Posterior vena cava (tissue), 2 donors: ENCODE measurements at regions not wholly inside any gene's neighbourhood (a gene's known extent, or its start where the extent isn't known, plus 50 kb on each side); places are given as distances from the start of the nearest gene placed in this dataset.

Experiments used
- DNase-seq: peaks from one replicate; pipeline ENCODE4 v3.0.0-alpha.2; 2020; ENCODE audit warnings: low spot score
- intact Hi-C, 2 donors: fragments of 100-400 bp; cut with DNase I; formaldehyde crosslinking; loops; one replicate each; pipeline versions ENCODE4 v1.14.1 to v1.14.2; 2022 to 2023
- donor health status: DM: yes; HTN: yes; CAD: no.
- donor health status: DM: yes; HTN: yes; CAD: no.

DNA sequence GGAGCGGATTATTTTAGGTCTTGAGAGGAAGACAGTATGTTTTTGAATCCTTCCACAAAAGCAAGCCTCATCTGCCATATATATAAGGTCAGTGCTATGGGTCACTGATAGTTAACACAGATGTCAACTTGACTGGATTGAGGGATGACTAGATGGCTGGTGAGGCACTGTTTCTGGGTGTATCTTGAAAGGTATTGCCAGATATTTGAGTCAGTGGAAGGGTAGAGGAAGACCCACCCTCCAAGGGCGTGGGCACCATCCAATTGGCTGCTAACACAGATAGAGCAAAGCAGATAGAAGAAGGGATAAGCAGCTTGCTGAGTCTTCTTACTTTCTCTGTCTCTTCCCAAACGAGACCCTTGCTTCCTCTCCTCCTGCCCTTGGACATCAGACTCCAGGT lies 185.0 kb upstream of the BTG1 start:
- intact Hi-C loops = no loop called here

DNA sequence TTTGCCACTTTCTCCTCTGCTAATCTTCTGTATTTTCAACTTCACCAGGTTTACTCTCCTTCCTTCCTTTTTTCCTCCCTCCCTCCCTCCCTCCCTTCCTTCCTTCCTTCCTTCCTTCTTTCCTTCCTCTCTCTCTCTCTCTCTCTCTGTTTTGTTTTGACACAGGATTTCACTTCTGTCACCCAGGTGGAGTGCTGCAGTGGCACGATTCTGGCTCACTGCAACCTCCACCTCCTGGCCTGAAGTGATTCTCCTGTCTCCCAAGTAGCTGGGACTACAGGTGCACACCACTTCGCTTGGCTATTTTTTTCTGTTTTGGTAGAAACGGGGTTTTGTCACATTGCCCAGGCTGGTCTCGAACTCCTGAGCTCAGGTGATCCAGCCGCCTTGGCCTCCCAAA lies 181.2 kb upstream of the BTG1 start:
- intact Hi-C loops = no loop called here
- no peak for DNase-seq

More for the DNA sequence above, 185.0 kb upstream of the BTG1 start:
- DNase-seq = no peak

DNA sequence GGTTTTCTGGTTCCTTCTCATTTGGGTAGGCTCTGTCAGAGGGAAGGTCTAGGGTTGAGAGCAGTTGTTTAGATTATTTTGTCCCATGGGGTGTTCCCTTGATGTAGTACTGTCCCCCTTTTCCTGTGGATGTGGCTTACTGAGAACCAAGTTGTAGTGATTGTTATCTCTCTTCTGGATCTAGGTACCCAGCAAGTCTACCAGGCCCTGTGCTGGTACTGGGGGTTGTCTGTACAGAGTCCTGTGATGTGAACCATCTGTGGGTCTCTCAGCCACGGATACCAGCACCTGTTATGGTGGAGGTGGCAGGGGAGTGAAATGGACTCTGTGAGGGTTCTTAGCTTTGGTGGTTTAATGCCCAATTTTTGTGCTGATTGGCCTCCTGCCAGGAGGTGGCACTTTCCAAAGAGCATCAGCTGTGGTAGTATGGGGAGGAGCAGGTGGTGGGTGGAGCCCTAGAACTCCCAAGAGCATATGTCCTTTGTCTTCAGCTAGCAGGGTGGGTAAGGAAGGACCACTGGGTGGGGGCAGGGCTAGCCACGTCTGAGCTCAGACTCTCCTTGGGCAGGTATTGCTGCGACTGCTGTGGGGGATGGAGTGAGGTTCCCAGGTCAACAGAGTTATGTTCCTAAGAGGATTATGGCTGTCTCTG lies 179.3 kb upstream of the BTG1 start:
- DNase-seq = no peak
- intact Hi-C loops = no loop called here

DNA sequence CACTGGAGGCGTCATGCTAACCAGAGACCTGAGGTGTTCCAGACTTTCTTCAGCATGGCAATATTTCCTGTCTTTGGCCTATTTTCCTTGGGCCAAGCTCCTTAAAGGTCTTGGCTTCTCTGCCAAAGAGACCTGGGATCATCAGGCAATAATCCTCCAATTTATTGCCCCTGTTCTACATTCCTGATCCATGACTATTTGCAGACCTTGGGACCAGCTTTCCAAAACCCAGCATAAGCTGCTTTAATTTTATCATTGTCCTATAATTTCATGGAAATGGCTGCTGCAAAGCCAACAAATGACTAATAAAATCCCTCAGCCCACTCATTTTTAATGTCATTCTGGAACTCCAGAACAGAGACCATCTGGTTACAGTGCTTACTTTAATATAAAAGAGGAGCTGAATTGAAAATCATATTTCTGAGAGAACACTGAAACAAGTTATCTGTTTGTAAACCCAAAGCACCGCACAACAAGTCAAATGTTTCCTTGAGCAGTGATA lies 166.9 kb upstream of the BTG1 start:
- DNase-seq = no peak
- intact Hi-C loops = no loop called here

DNA sequence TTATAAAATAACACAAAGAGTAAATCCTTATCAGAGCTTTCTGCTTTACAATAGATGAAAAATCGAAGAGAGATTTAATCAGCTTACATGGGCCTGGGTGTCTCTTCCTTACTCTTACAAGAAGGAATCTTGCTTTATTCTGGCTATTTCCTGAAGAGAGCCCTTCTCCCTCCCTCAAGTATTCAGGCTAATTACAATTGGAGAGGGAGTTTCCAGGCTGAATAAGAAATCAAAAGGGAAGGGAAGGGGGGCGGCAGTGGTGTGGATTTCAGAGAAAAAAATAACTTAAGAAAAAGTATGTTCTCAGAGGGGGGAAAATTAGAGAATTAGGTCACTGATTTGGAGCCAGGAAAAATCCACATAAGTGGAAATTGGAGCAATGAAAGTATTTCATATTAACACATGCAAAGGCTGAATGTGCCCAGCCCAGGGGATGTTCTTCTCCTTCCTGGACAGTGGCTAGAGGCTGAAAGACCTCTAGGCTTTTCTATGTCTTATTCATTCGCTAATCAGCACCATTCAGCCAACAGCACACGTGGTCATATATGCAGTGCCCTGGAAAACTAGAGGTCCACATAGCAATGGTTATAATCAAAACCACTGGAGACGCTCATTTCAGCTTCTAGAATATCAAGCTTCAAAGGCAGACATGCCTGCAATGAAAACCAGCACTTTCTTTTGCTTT lies 158.9 kb upstream of the BTG1 start:
- intact Hi-C loops = no loop called here
- DNase-seq = no peak

DNA sequence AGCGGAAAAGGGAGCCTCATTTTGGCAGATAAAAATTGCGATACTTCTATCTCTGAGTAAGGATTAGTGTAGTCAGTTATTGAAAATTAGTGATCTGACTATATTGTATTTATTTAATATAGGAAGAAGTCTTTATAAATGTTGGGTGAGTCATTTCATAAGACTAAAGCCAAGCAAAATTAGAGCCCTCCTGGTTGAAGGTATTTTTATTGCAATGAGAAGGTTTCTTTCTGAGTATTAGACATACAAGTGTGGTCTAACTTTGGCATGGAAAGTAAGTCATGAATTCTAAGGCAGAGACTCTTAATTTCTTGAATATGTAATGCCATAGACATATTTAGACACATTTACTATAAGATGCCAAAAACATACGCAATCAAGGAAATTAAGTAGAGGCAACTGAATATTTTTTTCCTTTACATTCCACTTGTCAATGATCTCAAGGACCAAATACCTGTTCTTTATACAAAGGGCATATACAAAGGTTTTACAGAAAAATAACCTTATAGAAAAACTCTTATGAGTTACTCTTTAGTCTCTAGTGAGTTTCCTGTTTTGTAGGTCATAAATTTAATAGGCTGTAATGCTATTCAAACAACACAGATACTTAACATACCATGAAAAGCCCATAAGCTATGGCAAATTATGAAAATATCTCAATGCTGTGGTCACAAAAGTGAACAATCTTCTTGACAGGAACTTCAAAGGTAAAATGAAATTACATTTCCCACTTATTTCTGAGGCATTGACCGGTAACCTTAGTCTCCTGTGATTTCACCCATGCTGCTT lies 156.6 kb upstream of the BTG1 start:
- intact Hi-C loops = no loop called here

DNA sequence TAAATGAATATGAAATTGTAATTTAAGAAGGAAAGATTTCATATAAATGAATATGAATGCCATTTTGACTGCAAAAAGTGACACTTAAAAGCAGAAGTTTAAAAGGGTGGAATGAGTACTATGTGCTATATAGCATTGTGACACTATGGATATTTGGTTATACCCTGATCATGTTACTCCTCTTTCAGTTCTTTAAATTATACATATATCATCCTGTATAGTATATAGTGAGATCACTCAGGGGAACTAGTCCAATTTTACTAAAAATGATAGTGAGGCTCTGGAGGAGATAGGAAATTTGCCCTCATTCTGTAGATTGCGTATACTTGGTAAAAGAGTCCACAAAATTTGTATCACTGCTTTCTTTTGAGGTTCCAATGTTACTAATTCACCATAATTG lies 155.7 kb upstream of the BTG1 start:
- intact Hi-C loops = no loop called here
- DNase-seq = no peak

More for the DNA sequence above, 156.6 kb upstream of the BTG1 start:
- no peak for DNase-seq

DNA sequence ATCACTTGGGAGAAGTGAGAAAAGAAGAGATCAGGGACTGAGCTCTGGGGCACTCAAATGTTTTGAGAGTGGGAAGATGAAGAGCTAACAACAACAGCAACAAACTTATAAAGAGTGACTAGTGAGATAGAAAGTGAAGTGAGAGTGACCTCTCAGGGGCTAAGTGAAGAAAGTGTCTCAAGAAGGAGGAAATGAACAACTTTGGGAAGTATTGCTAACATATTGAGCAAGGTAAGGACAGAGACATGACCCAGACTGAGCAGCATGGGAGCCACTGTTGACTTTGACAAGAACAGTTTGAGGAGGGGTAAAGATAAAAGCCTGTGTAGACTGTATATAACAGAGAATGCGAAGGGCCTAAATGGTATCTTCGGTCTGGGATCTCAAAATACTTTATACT lies 155.1 kb upstream of the BTG1 start:
- intact Hi-C loops = no loop called here
- no peak for DNase-seq

DNA sequence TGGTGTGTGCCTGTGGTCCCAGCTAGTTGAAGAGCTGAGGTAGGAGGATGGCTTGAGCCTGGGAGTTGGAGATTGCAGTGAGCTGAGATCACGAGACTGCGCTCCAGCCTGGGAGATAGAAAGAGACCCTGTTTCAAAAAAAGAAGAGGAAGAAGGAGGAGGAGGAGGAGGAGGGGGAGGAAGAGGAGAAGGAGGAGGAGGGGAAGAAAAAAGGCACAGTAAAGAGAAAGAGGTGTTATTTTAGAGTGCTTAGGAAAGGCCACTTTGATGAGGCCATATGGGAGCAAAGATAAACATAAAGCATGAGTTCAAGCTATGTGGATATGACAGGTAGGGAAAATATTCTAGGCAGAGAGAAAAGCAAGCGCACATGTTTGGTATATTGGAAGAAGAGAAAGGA lies 154.1 kb upstream of the BTG1 start:
- DNase-seq = no peak
- intact Hi-C loops = no loop called here

DNA sequence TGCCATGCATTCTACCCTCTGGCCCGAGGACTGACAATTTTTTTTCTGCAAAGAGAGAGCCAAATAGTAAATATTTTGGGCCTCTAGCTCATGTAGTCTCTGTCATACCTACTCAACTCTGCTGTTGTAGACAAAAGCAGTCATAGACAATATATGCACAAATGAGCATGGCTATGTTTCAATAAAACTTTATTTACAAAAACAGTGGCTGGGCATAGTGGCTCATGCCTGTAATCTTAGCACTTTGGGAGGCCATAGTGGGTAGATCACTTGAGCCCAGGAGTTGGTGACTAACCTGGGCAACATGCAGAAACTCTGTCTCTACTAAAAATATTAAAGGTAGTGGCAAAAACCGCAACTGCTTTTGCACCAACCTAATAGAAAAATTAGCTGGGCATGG lies 153.7 kb upstream of the BTG1 start:
- intact Hi-C loops = no loop called here
- no peak for DNase-seq

DNA sequence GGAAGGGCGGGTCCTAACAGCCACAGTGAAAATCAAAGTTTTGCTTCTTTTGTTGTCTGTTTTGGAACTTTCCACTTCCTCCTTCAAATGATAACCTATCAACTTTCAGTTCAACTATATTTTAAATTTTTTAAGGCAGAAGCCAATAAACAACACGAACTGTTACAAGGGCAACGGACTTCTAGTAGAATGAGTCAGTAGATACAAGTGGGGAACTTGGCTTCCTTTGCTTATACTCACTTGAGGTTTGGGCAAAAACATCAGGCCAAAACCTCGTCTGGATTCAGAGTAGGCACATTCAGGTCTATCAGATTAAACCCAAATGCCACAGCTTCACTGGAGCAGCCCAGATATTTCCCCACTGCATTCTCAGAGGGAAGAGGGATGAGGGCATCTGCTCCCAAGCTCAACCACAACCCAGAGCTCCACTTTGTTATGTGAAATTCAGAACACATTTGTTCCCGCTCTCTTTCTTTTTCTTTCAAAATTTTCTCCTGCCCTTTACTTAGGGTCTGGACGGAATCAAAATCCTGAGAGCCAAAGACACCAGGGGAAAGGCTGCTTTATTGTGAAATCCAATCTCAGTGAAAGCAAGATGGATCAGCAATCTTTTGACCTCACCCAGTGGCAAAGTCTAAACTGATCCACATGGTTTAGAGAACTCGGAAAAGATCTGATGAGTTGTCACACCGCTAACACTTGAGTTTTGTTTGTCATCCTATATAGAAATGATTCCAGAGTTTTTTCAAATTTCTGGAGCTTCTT lies 152.5 kb upstream of the BTG1 start:
- DNase-seq = no peak
- intact Hi-C loops = no loop called here

DNA sequence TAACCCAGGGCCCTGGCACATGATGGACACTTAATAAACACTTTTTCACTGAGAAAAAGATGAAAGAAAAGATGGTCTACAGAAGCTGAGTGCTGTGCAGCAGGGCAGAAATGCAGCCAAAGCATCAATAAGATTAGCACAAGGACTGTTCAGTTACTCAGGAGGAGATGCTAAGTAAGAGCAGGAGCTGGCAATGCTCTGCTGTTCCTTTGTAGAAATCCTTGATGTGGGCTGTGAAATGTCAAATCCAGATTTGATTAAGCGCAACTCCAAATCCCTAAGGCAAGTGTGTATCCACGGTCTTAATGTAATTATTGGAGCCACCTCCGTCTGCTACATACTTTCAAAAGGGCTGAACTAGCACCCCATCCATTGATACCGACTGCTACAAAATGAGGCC lies 151.8 kb upstream of the BTG1 start:
- intact Hi-C loops = no loop called here
- DNase-seq = no peak

DNA sequence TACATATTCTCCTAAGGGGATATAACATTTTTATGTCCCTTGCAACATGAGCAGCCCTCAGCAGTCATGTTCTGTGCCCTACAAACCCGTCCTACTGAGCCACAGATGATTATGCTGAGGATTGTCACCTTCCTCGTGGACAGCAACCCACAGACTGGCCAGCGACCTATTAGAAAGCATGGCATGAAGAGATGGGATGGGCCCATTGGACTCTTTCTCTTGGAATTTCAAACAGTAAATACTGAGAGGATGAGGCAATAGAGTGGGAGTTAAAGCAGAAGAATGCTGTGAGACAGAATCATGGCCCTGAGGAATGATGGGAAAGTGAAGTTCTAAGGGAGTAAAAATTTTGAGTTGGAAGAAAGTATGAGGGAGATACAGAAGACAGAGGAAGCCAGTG lies 149.9 kb upstream of the BTG1 start:
- intact Hi-C loops = no loop called here
- no peak for DNase-seq

DNA sequence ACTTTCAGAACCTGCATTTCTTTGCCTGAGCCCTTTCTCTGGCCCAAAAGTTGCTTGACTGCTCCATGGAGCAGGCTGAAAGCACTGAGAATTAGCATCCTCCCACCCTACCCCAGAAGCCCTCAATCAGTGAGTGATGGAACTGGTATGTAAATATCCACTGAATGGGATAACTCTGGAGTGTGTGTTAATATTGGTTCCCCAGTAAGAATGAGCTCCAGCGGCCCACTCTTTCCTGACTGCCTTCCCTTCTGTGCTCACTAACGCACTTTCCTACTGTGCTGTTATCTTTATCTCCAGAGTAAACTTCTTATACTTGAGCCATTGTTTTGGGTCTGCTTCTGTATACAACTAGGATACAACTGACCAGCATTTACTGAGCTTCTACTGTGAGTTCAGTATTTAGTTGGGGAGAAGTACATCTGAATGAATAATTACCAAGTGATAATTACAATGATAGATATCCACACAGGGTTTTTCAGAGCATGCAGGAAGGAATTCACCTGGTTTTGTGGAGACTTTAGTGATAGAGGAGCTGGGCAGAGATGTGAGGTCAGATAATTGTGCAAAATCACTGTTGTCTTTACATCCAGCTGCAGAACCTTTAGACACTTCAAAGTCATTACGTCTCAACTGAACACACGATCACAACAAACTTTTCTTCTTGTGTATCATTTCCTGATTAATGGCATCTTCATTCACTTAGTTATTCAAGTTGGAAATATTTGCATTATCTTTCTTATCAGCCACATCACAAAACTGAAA lies 149.2 kb upstream of the BTG1 start:
- intact Hi-C loops = no loop called here
- no peak for DNase-seq

DNA sequence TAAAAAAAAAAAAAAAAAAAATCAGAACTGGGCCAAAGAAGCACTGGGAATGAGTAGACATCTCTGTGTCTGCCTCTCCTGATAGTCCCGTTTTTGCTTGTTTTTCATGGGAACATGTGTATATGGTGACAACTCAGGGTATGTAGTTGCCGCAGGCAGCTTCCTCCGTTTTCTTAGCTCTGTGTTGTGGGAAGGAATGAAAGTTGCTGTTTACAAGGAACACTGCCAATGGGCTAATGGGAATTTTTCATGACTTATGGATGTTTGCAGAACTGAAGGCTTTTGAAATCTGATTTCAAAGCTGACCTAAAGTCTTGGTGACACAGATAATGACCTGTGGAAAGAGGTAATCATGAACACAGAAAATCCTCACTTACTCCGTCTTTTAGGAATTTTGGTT lies 146.4 kb upstream of the BTG1 start:
- intact Hi-C loops = no loop called here
- DNase-seq = no peak

DNA sequence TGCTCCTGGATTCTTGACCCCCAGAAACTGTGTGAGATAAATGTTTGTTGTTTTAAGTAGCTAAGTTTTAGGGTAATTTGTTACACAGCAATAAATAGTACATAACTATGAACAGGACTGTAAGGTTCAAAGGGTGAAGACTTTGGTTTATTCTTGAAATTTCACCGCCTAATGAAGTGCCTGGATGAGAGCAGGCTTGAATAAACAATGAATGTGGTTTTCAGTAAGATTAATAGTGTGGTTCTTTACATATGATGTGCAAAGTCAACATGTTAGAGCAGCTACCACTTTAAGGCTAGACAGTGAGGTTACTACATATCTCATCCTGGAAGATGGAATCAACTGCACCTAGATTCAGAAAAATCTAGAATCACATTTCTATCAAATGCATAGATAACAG lies 145.2 kb upstream of the BTG1 start:
- DNase-seq = no peak
- intact Hi-C loops = no loop called here

DNA sequence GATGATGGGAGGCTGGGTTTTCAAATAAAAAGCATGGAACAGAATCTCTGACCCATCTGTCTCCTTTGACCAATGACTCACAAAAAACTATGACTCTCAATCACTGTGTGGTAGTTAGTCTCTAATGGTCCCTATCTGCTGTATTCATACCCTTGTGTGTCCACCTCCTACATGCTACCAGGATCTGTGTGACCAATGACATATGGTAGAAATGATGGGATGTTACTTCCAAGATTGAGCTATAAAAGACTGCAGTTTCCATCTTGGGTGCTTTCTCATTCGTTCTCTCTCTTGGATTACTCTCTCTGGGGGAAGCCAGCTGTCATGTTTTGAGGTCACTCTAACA lies 144.7 kb upstream of the BTG1 start:
- no peak for DNase-seq
- intact Hi-C loops = no loop called here

DNA sequence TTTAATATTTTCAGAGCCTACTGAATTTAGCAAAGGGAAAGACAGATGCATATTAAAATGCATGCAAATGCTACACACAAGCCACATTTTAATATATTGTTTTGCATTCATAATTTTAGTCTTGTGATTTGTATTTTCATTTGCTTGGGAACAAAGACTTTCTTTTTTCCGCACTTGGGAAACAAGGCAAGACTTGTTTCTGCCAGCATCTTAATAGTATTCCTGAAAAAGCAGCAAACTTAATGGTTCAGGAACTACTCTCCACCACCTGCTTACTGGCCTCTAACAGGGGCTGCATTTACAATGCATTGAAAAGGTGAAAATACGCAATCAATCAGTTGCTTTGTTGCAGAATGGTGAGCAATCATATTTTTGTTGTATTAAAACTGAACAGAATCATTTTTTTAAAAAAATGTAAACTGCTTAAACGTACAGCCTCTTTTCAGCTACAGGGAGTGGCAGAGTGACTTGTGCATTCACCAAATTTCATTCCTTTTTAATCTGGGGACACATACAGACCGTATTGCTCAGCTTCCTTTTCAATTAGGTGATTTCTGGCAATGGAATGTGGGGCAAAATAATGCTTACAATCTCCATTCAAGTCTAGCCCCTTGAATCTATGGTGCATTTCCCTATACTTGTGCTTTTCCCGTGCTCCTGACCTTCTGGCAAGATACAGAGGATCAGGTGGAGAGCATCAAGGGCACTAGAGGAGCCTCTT lies 144.1 kb upstream of the BTG1 start:
- intact Hi-C loops = no loop called here

DNA sequence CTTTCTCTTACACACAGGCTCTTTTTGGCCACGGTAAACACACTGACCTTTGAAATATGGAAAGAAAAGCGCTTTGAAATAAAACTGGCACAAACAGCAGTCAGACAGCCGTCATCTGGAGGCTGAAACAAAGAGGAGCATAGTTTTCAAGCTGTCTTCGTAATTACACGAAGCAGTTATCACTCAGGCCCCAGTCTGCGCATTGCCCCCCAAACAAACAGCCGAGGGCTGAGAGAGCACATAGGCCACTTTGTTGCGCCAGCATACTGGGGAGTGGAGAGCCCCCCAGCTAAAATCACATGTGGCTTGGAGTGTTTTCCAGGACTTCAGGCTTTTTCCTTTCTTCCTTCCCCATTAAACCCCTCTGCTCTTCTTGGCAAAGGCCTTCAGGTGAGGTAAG lies 142.9 kb upstream of the BTG1 start:
- intact Hi-C loops = no loop called here

More for the DNA sequence above, 144.1 kb upstream of the BTG1 start:
- no peak for DNase-seq

More for the DNA sequence above, 142.9 kb upstream of the BTG1 start:
- DNase-seq = no peak
